Effector memory CD4-positive, alpha-beta T cell (primary cell): ENCODE measurements at regions not wholly inside any gene's neighbourhood (a gene's known extent, or its start where the extent isn't known, plus 50 kb on each side); places are given as distances from the start of the nearest gene placed in this dataset.

ENCODE experiments used
- DNase-seq, 3 donors: peaks; one replicate each; pipeline ENCODE4 v3.0.0-alpha.2; 2020
- H3K27ac ChIP-seq: 2 replicates; pipeline ENCODE4 v1.7.0; 2013; ENCODE audit warnings: mild to moderate bottlenecking, low read length, moderate library complexity; ENCODE audit not compliant: insufficient read depth, poor library complexity, severe bottlenecking
- H3K27me3 ChIP-seq: replicated peaks from 2 replicates; pipeline ENCODE4 v1.7.0; 2013; ENCODE audit warnings: mild to moderate bottlenecking, low read length; ENCODE audit not compliant: insufficient read depth, control insufficient read depth, poor library complexity, severe bottlenecking
- H3K36me3 ChIP-seq: 2 replicates; pipeline ENCODE4 v1.7.0; 2013; ENCODE audit warnings: mild to moderate bottlenecking, low read length, moderate library complexity; ENCODE audit not compliant: control insufficient read depth, insufficient read depth
- H3K4me1 ChIP-seq: 2 replicates; pipeline ENCODE4 v1.7.0; 2013; ENCODE audit warnings: low read length, mild to moderate bottlenecking; ENCODE audit not compliant: control insufficient read depth, insufficient read depth, poor library complexity, severe bottlenecking
- H3K4me3 ChIP-seq: 2 replicates; pipeline ENCODE4 v1.7.0; 2013; ENCODE audit warnings: low read length, low read depth, mild to moderate bottlenecking; ENCODE audit not compliant: insufficient read depth, poor library complexity, severe bottlenecking
- H3K9me3 ChIP-seq: 2 replicates; pipeline ENCODE4 v1.7.0; 2013; ENCODE audit warnings: mild to moderate bottlenecking, low read length, moderate library complexity; ENCODE audit not compliant: control insufficient read depth

GRCh38 chr15:87401973-87402372 lies 854.6 kb downstream of the NTRK3 start:
- Histone ChIP-seq H3K27ac (no peak overlapping the region), H3K4me1 (no peaks in the 10 kb centered on the region), H3K4me3 (no peak overlapping the region), H3K36me3 (no peaks in the 10 kb centered on the region), H3K9me3 (no peaks in the 10 kb centered on the region), H3K27me3 (no peaks in the 10 kb centered on the region)
- no peak for DNase-seq

DNA sequence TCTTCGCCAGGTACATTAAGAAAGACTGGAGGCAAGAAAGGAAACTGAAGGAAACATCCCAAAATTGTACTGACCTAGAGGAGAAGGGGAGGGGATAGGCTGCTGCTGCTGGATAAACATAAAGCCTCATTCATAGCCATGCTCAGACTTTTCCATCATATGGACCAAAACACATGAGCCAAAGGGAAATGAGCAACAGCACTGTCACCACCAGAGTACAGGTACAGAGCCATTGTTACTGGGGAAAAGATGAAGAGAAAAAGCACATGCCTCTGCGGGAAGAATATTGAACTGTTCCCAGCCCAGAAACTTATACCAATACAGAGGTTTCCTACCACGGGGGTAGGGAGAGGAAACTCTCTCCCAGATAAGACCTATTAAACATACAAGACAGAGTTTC lies 861.9 kb downstream of the NTRK3 start:
- Histone ChIP-seq H3K27ac (no peak overlapping the region), H3K9me3 (no peaks in the 10 kb centered on the region), H3K4me3 (no peak overlapping the region), H3K27me3 (no peaks in the 10 kb centered on the region), H3K36me3 (no peaks in the 10 kb centered on the region), H3K4me1 (no peaks in the 10 kb centered on the region)
- DNase-seq: no peak

DNA sequence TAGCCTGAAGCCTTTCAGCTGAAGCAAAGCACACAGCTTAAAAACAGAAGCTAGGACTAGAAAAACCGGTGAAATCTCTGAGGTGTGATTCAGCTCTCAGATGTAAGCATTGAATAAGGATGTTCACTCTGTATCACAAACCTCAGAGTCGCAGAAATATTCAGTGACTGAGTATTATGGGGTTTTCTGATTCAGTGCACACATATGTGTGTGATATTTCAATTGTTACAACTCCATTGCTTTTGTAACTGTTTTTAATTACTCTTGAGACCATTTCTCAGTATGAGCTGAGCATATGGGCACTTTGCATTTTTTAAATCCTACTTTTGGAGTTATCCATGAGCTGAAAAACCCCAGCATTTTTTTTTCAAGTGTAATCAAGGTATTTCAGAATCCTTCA lies 868.8 kb downstream of the NTRK3 start:
- DNase-seq: no peak
- no peaks in the 10 kb centered on the region for H3K9me3 ChIP-seq
- H3K4me1 ChIP-seq: no peaks in the 10 kb centered on the region
- H3K36me3 ChIP-seq: no peaks in the 10 kb centered on the region
- H3K27me3 ChIP-seq: no peaks in the 10 kb centered on the region
- no peak overlapping the region for H3K4me3 ChIP-seq
- H3K27ac ChIP-seq: no peak overlapping the region

DNA sequence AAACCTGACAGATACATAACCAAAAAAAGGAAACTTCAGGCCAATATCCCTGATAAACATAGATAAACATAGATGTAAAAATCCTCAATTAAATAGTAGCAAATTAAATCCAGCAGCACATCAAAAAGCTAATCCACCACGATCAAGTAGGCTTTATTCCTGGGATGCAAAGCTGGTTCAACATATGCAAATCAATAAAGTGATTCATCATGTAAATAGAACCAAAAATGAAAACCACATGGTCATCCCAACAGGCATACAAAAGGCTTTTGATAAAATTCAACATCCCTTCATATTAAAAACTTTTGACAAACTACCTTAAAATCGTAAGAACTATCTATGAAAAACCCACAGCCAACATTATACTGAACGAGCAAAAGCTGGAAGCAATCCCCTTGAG lies 882.2 kb downstream of the NTRK3 start:
- Histone ChIP-seq H3K4me1 (no peaks in the 10 kb centered on the region), H3K27me3 (no peaks in the 10 kb centered on the region), H3K36me3 (no peaks in the 10 kb centered on the region), H3K27ac (no peak overlapping the region), H3K4me3 (no peak overlapping the region), H3K9me3 (no peaks in the 10 kb centered on the region)
- DNase-seq: no peak

GRCh38 chr15:87369269-87369668 lies 887.3 kb downstream of the NTRK3 start:
- no peaks in the 10 kb centered on the region for H3K9me3 ChIP-seq
- no peak overlapping the region for H3K27ac ChIP-seq
- H3K4me3 ChIP-seq: no peak overlapping the region
- no peaks in the 10 kb centered on the region for H3K36me3 ChIP-seq
- no peaks in the 10 kb centered on the region for H3K4me1 ChIP-seq
- no peaks in the 10 kb centered on the region for H3K27me3 ChIP-seq
- no peak for DNase-seq

DNA sequence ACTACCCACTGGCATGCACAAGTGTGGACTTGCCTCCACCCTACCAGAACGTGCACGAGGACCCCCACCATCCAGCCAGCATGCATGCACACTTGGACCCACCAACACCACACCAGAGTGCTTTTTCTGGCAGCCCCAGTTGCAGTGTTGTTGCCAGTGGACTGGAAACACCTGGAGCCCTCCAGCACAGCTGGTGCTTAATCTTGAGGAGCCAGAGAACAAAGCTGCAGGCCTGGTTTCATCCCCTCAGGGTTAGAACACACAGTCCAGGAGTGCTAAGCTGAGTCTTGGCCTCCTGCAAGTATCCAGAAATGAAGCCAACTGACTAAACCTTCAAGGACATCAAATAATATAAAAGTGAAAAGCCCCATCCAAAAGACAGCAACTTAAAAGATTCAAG lies 888.0 kb downstream of the NTRK3 start:
- H3K27me3 ChIP-seq: no peaks in the 10 kb centered on the region
- no peak for DNase-seq
- no peak overlapping the region for H3K27ac ChIP-seq
- no peaks in the 10 kb centered on the region for H3K4me1 ChIP-seq
- no peak overlapping the region for H3K4me3 ChIP-seq
- H3K36me3 ChIP-seq: no peaks in the 10 kb centered on the region
- H3K9me3 ChIP-seq: no peaks in the 10 kb centered on the region

DNA sequence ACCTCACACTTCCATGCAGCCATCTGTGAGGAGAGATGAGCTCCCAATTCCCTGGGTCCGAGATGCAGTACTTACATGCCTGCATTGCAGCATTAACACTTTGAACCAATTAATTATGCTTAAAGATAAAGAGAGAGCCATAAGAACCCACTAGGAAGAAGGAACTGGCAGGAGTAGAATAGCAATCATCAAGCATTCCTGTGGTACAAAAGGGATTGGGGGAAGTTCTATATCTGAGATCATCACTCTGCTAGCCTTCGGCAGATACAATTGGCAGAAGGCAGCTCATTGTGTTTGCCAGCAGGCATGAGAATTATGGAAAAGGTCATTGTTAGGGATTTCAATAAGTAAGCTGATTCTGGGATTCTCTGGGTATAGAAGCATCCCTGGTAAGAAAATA lies 891.4 kb downstream of the NTRK3 start:
- DNase-seq: no peak
- Histone ChIP-seq H3K27ac (no peak overlapping the region), H3K27me3 (no peaks in the 10 kb centered on the region), H3K36me3 (no peaks in the 10 kb centered on the region), H3K4me1 (no peaks in the 10 kb centered on the region), H3K4me3 (no peak overlapping the region), H3K9me3 (no peaks in the 10 kb centered on the region)

DNA sequence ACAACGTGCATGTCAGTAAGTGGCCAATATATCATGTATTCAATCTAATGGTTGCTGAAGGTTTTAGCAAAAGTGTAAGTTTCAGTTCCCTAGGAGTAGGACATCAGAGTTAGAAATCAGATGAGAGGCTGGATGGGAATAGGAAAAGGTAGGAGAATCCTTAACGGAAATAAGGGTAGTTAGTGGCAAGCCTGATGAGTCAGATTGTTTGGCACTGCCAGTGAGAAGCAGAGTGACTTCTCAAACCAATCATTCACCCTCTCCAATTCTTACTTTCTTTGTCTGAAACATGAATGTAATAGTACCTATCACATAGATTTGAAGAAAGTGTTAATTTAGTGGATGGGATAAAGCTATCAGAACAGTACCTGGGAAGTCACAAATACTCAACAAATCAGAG lies 894.0 kb downstream of the NTRK3 start:
- DNase-seq: no peak
- no peaks in the 10 kb centered on the region for H3K27me3 ChIP-seq
- H3K36me3 ChIP-seq: no peaks in the 10 kb centered on the region
- H3K4me3 ChIP-seq: no peak overlapping the region
- H3K27ac ChIP-seq: no peak overlapping the region
- no peaks in the 10 kb centered on the region for H3K9me3 ChIP-seq
- no peaks in the 10 kb centered on the region for H3K4me1 ChIP-seq

DNA sequence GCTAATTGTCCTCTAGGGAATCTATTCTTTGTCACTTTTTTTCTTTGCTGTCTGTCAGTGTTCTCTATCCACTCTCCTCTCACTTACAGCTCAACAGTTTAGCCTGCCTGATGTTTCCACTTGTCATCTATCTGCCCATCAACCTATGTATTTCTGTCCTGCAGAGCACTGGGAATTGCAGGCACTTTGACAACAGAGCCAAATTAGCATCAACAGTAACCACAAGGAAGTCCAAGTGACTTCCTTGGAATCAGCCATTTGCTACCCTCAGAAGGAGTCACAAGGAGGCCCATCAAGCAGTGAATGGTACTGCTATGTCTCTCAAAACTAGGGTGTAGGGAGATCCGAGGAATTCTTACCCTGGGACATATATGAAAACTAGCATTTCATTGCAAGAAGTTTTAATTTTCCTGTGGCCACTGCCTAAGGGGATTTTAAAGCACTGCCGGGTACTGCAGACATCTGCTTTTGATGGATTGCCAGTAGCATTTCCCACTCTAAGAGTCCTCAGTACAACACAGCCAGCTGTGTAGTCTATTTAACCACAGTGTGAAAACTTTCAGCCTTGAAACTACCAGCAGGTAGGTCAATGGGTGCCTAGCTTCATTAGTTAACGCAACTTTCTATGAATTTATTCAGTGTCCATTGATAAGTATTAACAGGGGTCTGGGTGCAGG lies 898.8 kb downstream of the NTRK3 start:
- DNase-seq: no peak
- Histone ChIP-seq H3K4me1 (no peaks in the 10 kb centered on the region), H3K27ac (no peak overlapping the region), H3K9me3 (no peaks in the 10 kb centered on the region), H3K4me3 (no peak overlapping the region), H3K36me3 (no peaks in the 10 kb centered on the region), H3K27me3 (no peaks in the 10 kb centered on the region)

DNA sequence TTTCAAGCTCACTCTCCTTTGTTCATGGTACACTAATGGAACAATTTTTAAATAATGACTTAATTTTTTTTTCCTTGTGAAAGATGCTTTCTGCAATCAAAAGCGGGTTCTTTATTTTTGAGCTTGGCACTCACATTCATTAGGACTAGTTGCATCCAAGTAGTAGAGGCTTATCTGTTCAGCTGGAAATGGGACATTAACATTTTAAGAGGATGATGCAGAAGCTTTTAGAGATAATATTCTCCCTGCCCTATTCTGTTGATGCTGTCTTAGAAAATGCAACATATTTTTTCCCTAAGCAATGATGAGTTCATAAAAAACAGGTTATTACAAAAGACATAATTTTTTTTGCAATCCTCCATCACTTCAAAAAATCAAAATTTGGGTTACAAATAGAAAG lies 900.6 kb downstream of the NTRK3 start:
- Histone ChIP-seq H3K27me3 (no peaks in the 10 kb centered on the region), H3K27ac (no peak overlapping the region), H3K36me3 (no peaks in the 10 kb centered on the region), H3K9me3 (no peaks in the 10 kb centered on the region), H3K4me3 (no peak overlapping the region), H3K4me1 (no peaks in the 10 kb centered on the region)
- no peak for DNase-seq
